GM23338 (cell line): ENCODE measurements at regions not wholly inside any gene's neighbourhood (a gene's known extent, or its start where the extent isn't known, plus 50 kb on each side); places are given as distances from the start of the nearest gene placed in this dataset.

Experiments used
- ATAC-seq: fragments of 200-7000 bp; cut with Tn5 transposase; 3 replicates; pipeline ENCODE4 v1.9.1; 2020
- DNase-seq: peaks from one replicate; pipeline ENCODE4 v3.0.0-alpha.2; 2015; ENCODE audit warnings: low spot score
- H2AFZ ChIP-seq: fragments of 200-600 bp; sonication (generic); 2 replicates; pipeline ENCODE4 v1.8.0; 2016; ENCODE audit warnings: antibody characterized with exemption, mild to moderate bottlenecking, moderate library complexity
- H3F3A ChIP-seq: fragments of 200-600 bp; sonication (generic); replicated peaks from 2 replicates; pipeline ENCODE4 v1.8.0; 2017; ENCODE audit warnings: antibody characterized with exemption, mixed run types, low read depth
- H3K27ac ChIP-seq: fragments of 200-600 bp; sonication (generic); 2 replicates; pipeline ENCODE4 v1.6.1; 2016; ENCODE audit warnings: low read depth
- H3K27me3 ChIP-seq: fragments of 200-600 bp; sonication (generic); 2 replicates; pipeline ENCODE4 v1.8.0; 2016; ENCODE audit warnings: mild to moderate bottlenecking, mixed run types, moderate library complexity; ENCODE audit not compliant: insufficient read depth
- H3K36me3 ChIP-seq: fragments of 200-600 bp; sonication (generic); 2 replicates; pipeline ENCODE4 v1.8.0; 2016; ENCODE audit warnings: mild to moderate bottlenecking; ENCODE audit not compliant: insufficient read depth
- H3K4me1 ChIP-seq: fragments of 200-600 bp; sonication (generic); 2 replicates; pipeline ENCODE4 v1.8.0; 2016; ENCODE audit warnings: mild to moderate bottlenecking, moderate library complexity; ENCODE audit not compliant: insufficient read depth
- H3K4me2 ChIP-seq: fragments of 200-600 bp; sonication (generic); 2 replicates; pipeline ENCODE4 v1.7.1; 2017; ENCODE audit warnings: mixed run types
- H3K4me3 ChIP-seq: fragments of 200-600 bp; sonication (generic); 2 replicates; pipeline ENCODE4 v1.6.1; 2016; ENCODE audit warnings: mixed run types
- H3K79me2 ChIP-seq: fragments of 200-600 bp; sonication (generic); replicated peaks from 2 replicates; pipeline ENCODE4 v1.8.0; 2017; ENCODE audit warnings: mild to moderate bottlenecking; ENCODE audit not compliant: insufficient read depth
- H3K9me2 ChIP-seq: fragments of 200-600 bp; sonication (generic); 2 replicates; pipeline ENCODE4 v1.8.0; 2017; ENCODE audit not compliant: insufficient read depth
- H4K20me1 ChIP-seq: fragments of 200-600 bp; sonication (generic); replicated peaks from 2 replicates; pipeline ENCODE4 v1.8.0; 2017; ENCODE audit warnings: mild to moderate bottlenecking; ENCODE audit not compliant: insufficient read depth
- H3K27ac Mint-ChIP-seq: 2 replicates; pipeline ENCODE4 v1.8.0; 2020; ENCODE audit warnings: inconsistent platforms, mild to moderate bottlenecking, moderate library complexity, mixed read lengths
- H3K27me3 Mint-ChIP-seq: 3 replicates; pipeline ENCODE4 v1.8.0; 2022; ENCODE audit warnings: low read depth, mild to moderate bottlenecking, moderate library complexity, mixed read lengths, inconsistent platforms; ENCODE audit not compliant: insufficient read depth, poor library complexity
- H3K36me3 Mint-ChIP-seq: 3 replicates; pipeline ENCODE4 v1.8.0; 2021; ENCODE audit warnings: low read depth, mild to moderate bottlenecking, inconsistent platforms, moderate library complexity, mixed read lengths
- H3K4me1 Mint-ChIP-seq: 3 replicates; pipeline ENCODE4 v1.8.0; 2020; ENCODE audit warnings: mild to moderate bottlenecking, inconsistent platforms, mixed read lengths
- H3K4me3 Mint-ChIP-seq: 3 replicates; pipeline ENCODE4 v1.8.0; 2021; ENCODE audit warnings: moderate library complexity, mild to moderate bottlenecking, inconsistent platforms, mixed read lengths
- H3K9me3 Mint-ChIP-seq: 3 replicates; pipeline ENCODE4 v1.8.0; 2020; ENCODE audit warnings: moderate library complexity, mild to moderate bottlenecking, inconsistent platforms, mixed read lengths
- CREB1 ChIP-seq: fragments of 250-450 bp; sonication (Bioruptor Pico); IDR thresholded peaks from 2 replicates; pipeline ENCODE4 v1.5.0; 2020; ENCODE audit warnings: low read depth, mild to moderate bottlenecking, moderate library complexity
- CTCF ChIP-seq, 2 experiments: fragments of 200-600 bp in 1 of 2; sonication (generic) in 1 of 2; conservative IDR thresholded peaks; 2 replicates each; pipeline versions ENCODE4 v1.5.1 to v1.6.1; 2016 to 2017; ENCODE audit warnings: antibody characterized with exemption in 2 of 2, low read depth in 2 of 2, mild to moderate bottlenecking in 2 of 2, moderate library complexity in 1 of 2
- ETS1 ChIP-seq: IDR thresholded peaks from 2 replicates; pipeline ENCODE4 v1.6.1; 2016; ENCODE audit warnings: antibody characterized with exemption
- EZH2 ChIP-seq: fragments of 200-600 bp; sonication (generic); IDR thresholded peaks from one replicate; pipeline ENCODE4 v1.8.0; 2017; ENCODE audit warnings: antibody characterized with exemption, mild to moderate bottlenecking, low read depth; ENCODE audit not compliant: unreplicated experiment
- EZH2phosphoT487 ChIP-seq: fragments of 200-600 bp; sonication (generic); IDR thresholded peaks from one replicate; pipeline ENCODE4 v1.8.1; 2018; ENCODE audit warnings: antibody characterized with exemption; ENCODE audit not compliant: unreplicated experiment
- JUNB ChIP-seq: IDR thresholded peaks from one replicate; pipeline ENCODE4 v1.6.1; 2016; ENCODE audit warnings: antibody characterized with exemption; ENCODE audit not compliant: unreplicated experiment
- NANOG ChIP-seq: IDR thresholded peaks from 2 replicates; pipeline ENCODE4 v1.6.1; 2016; ENCODE audit warnings: antibody characterized with exemption, borderline replicate concordance
- POLR2AphosphoS5 ChIP-seq: IDR thresholded peaks from 2 replicates; pipeline ENCODE4 v1.6.1; 2016; ENCODE audit warnings: antibody characterized with exemption, low read depth
- REST ChIP-seq: IDR thresholded peaks from one replicate; pipeline ENCODE4 v1.6.1; 2018; ENCODE audit warnings: antibody characterized with exemption; ENCODE audit not compliant: unreplicated experiment
- STAT1 ChIP-seq: IDR thresholded peaks from one replicate; pipeline ENCODE4 v1.6.1; 2016; ENCODE audit warnings: antibody characterized with exemption; ENCODE audit not compliant: unreplicated experiment
- ZNF114 ChIP-seq: fragments of 250-450 bp; sonication (Bioruptor Pico); IDR thresholded peaks from 2 replicates; pipeline ENCODE4 v1.5.0; 2020; ENCODE audit warnings: mild to moderate bottlenecking, moderate library complexity
- ZNF331 ChIP-seq: fragments of 250-450 bp; sonication (Bioruptor Pico); IDR thresholded peaks from 2 replicates; pipeline ENCODE4 v1.5.0; 2020; ENCODE audit warnings: low read depth, mild to moderate bottlenecking, moderate library complexity
- ZNF462 ChIP-seq: fragments of 250-450 bp; sonication (Bioruptor Pico); IDR thresholded peaks from 2 replicates; pipeline ENCODE4 v1.5.0; 2020; ENCODE audit warnings: mild to moderate bottlenecking, moderate library complexity

- H3K4me1 Mint-ChIP-seq, result peaks cover 9% of the 10 kb centered on the region; the same call in 2 of the 3 replicates
- DNase-seq, result peak; percentile 12
- H3K27me3 ChIP-seq, result no peaks in the 10 kb centered on the region
- H3F3A ChIP-seq, result no peaks in the 10 kb centered on the region
- no peak for TF ChIP-seq NANOG
- TF ChIP-seq EZH2, result no peak
- TF ChIP-seq ETS1, result no peak
- TF ChIP-seq JUNB, result no peak
- TF ChIP-seq STAT1, result no peak
- TF ChIP-seq CTCF (conservative IDR thresholded peaks at IDR 0.05; ENCODE audit: low read depth in 2 of 2), result no peak
- TF ChIP-seq ZNF331, result no peak
- no peak for TF ChIP-seq ZNF114 (CRISPR knock-in tag)
- TF ChIP-seq ZNF462 (CRISPR knock-in tag), result no peak
- TF ChIP-seq CREB1 (CRISPR knock-in tag), result no peak
- no peak for TF ChIP-seq REST
- TF ChIP-seq POLR2AphosphoS5, result no peak
- TF ChIP-seq EZH2phosphoT487, result no peak
- peak overlapping the region; percentile 48; the same call in 1 of the 2 replicates for H2AFZ ChIP-seq
- no peak overlapping the region for H3K4me3 Mint-ChIP-seq
- no peak overlapping the region for H3K27ac Mint-ChIP-seq
- no peak overlapping the region for H3K4me2 ChIP-seq
- no peak overlapping the region for H3K4me3 ChIP-seq
- no peak overlapping the region for H3K27ac ChIP-seq
- H3K36me3 Mint-ChIP-seq, result no peaks in the 10 kb centered on the region
- H3K9me3 Mint-ChIP-seq, result no peaks in the 10 kb centered on the region; the same call in 2 of the 3 replicates
- H3K79me2 ChIP-seq, result no peaks in the 10 kb centered on the region
- no peaks in the 10 kb centered on the region for H4K20me1 ChIP-seq
- no peaks in the 10 kb centered on the region for H3K36me3 ChIP-seq
- 0 out of 2 replicates have a peak, but pooled peaks cover 3% of the 10 kb centered on the region for H3K4me1 ChIP-seq
- H3K9me2 ChIP-seq, result no peaks in the 10 kb centered on the region
- ATAC-seq, result peak; percentile 44; the same call in 2 of the 3 replicates
- peaks cover 3% of the 10 kb centered on the region for H3K27me3 Mint-ChIP-seq
Measured at GRCh38 chr12:87575906-87576305, 453.3 kb downstream of the C12orf50 start.
